Epithelial cell of proximal tubule (primary cell): ENCODE measurements at regions not wholly inside any gene's neighbourhood (a gene's known extent, or its start where the extent isn't known, plus 50 kb on each side); places are given as distances from the start of the nearest gene placed in this dataset.

Source experiments
- DNase-seq: peaks from one replicate; pipeline ENCODE4 v3.0.0-alpha.2; 2011; ENCODE audit warnings: low read depth
- H3K4me3 ChIP-seq: 2 replicates; pipeline ENCODE4 v1.5.1; 2011; ENCODE audit warnings: low read depth, mild to moderate bottlenecking, low read length
- TF ChIP-seq, protein P1 (sequence below): conservative IDR thresholded peaks from 2 replicates; pipeline ENCODE4 v1.5.1; 2012; ENCODE audit warnings: low read depth, mild to moderate bottlenecking, low read length

DNA sequence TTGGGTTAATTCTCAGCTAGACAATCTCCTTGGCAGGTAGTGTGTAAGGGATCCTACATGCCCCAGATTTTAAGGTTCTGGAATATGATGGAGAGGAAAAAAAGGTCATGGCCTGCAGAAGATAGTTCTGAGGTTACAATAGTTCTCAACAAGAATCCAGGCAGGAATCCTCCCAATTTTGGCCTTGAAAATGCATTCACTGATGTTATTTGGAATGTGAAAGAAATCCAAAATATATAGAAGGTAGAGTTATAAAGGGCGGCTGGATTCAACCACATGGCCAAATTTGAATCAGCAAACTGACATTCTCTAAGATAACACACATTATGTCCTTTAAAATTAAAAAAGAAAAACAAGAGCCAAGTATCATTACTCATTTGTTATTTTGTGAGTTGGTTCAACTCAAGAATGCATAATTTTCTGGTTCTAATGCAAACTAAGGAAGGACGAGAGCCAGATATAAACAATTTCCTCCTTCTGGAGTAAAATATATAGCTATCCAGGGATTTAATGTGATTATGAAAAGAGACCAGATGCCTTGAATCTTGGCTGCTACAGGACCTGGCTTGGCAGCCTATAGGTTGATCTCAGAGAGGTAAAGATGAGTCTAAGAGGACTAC lies 177.0 kb upstream of the G2E3 start:
- no peak overlapping the region for H3K4me3 ChIP-seq
- no peak for DNase-seq
- TF ChIP-seq, protein P1, sequence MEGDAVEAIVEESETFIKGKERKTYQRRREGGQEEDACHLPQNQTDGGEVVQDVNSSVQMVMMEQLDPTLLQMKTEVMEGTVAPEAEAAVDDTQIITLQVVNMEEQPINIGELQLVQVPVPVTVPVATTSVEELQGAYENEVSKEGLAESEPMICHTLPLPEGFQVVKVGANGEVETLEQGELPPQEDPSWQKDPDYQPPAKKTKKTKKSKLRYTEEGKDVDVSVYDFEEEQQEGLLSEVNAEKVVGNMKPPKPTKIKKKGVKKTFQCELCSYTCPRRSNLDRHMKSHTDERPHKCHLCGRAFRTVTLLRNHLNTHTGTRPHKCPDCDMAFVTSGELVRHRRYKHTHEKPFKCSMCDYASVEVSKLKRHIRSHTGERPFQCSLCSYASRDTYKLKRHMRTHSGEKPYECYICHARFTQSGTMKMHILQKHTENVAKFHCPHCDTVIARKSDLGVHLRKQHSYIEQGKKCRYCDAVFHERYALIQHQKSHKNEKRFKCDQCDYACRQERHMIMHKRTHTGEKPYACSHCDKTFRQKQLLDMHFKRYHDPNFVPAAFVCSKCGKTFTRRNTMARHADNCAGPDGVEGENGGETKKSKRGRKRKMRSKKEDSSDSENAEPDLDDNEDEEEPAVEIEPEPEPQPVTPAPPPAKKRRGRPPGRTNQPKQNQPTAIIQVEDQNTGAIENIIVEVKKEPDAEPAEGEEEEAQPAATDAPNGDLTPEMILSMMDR, result no peak

DNA sequence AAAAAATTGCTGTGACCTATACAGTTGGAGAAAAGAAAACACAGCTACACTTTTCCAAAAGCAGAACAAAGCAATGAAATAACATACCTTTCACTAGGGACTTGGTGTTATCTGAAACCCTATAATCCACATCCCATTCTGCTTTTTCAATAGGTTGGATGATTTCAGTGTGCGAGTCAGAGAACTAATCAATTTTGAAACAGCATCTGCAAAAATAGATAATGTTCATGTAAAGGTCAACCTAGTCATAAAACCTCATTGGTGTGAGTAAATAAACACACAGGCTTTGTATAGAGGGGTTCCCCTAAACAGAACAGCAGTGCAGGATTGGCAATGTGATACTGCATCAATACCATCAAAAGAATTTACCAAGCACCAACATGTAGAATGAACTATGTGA lies 173.0 kb upstream of the G2E3 start:
- H3K4me3 ChIP-seq, result no peak overlapping the region
- no peak for DNase-seq
- TF ChIP-seq, protein P1, result no peak

DNA sequence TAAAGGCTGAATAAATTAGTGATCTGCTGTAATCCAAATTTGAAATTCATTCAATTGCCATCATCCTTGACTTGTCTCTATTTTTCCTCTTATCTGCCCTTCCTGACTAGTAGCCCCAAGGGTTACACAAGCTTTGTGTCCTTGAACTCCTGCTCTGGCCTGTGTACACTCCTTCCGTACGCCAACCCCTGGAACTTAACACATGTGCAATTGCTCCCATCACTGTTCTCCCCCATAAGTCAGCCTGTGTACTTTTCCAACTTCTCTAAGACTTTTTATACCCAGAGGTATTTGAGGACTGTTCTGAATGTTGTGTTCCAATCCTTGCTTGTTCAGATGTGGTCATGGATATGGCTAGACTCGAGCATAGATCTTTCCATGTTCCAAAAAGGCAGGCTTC lies 171.1 kb upstream of the G2E3 start:
- H3K4me3 ChIP-seq, result no peak overlapping the region
- no peak for DNase-seq
- TF ChIP-seq, protein P1, result no peak

DNA sequence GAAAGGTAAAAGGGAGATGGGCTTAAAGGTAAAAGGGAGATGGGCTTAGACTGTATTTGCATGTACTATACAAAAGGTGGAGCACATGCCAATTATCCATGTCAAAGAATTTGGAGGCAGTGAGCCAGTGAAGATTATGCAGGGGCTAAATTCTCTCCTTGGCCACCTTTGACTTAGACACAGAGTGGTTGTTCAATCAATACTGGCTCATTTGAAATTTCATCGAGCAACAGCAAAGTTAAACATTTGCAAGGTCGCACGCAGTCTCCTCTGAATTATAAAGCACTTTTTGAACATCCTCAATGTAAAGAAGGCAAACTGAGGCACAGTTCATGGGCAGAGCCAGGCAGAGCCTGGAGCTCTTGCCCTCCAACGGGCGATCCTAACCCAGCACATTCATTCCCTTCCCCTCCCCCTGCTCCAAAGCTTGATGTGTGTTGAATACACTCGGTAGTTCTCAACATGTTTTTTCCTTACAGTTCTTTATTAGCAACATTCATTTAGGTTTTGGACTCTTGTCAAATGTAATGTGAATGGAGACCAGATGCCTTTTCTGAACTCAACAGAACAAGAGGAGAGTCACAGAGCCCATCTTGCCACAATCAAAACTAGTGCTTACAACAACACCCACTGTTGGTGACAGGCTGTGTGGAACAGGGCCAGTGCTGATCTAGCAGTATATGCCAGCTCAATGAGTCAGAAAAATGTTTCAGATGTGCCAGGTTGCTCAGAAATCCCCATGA lies 169.7 kb upstream of the G2E3 start:
- peak; percentile 49 for DNase-seq
- TF ChIP-seq, protein P1, result no peak
- H3K4me3 ChIP-seq, result no peak overlapping the region

DNA sequence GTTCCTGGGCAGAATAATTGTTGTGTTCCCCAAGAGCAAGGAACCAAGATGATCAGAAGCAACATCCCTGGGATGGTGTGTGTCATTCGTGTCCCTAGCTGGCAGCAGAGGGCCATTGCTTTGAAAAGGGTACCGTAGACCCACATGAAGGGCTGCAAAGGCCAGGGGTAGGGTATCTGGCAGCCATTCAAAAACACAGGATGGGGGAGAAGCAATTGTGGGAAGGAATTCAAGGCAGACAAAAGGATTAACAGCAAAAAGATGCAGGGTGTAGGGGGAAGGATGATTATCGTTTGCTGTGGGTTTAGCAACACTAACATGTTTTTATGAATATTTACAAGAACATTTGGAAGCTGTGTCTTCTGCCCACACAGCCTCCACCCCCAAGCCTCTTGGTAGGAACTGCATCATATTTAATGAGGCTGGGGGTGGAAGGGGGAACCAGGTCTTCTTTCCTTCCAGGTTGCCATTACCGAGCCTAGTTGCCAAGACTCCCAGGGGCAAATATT lies 169.0 kb upstream of the G2E3 start:
- no peak for DNase-seq
- TF ChIP-seq, protein P1, result no peak
- H3K4me3 ChIP-seq, result no peak overlapping the region

DNA sequence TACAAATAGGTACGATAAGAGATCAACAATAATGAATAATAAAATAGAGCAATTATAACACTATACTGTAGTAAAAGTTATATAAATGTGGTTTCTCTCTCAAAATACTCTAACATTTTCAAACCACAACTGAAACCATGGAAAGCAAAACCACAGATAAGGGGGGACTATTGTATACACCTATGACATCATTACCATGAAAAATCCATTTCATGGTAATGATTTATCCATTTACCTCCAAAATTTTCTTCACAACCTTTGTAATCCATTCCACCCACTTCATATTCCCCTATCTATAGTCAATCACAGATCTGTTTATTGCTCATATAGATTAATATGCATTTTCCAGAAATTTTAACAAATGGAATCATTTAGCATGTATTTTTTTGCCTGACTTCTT lies 163.9 kb upstream of the G2E3 start:
- H3K4me3 ChIP-seq, result no peak overlapping the region
- TF ChIP-seq, protein P1, result no peak
- DNase-seq, result no peak
